ENCODE measurements at regions not wholly inside any gene's neighbourhood (a gene's known extent, or its start where the extent isn't known, plus 50 kb on each side); places are given as distances from the start of the nearest gene placed in this dataset.

GRCh38 chr3:103609472-103609871 is 1174.7 kb downstream of the ZPLD1 start:
- TF ChIP-seq USF2 (IDR thresholded peaks at IDR 0.05; ENCODE audit: borderline replicate concordance, low read depth, low read length) (no peak), MTA3 (IDR thresholded peaks at IDR 0.05; ENCODE audit: borderline replicate concordance, low read length) (no peak), DPF2 (IDR thresholded peaks at IDR 0.05) (no peak), NFYB (IDR thresholded peaks at IDR 0.05; ENCODE audit: insufficient read depth, low read depth, low read length) (no peak), REST (IDR thresholded peaks at IDR 0.05; ENCODE audit: low read depth, low read length) (no peak), POLR2A (IDR thresholded peaks at IDR 0.05; ENCODE audit: low read depth, low read length) (no peak), FOXM1 (IDR thresholded peaks at IDR 0.05; ENCODE audit: low read depth, low read length) (no peak), CTCF (IDR thresholded peaks at IDR 0.05 in 2 of 3, conservative IDR thresholded peaks at IDR 0.05 in 1 of 3; ENCODE audit: control insufficient read depth in 2 of 3, extremely low read depth in 1 of 3, insufficient read depth in 1 of 3, low read depth in 3 of 3, low read length in 3 of 3) (no peak; a peak in 1 of 6 replicates), MYC (IDR thresholded peaks at IDR 0.05; ENCODE audit: insufficient read depth, insufficient read length, insufficient replicate concordance, low read length, severe bottlenecking) (no peak), E2F8 (IDR thresholded peaks at IDR 0.05; ENCODE audit: low read depth, partially characterized antibody) (no peak)
